ENCODE measurements at regions not wholly inside any gene's neighbourhood (a gene's known extent, or its start where the extent isn't known, plus 50 kb on each side); places are given as distances from the start of the nearest gene placed in this dataset.

DNA sequence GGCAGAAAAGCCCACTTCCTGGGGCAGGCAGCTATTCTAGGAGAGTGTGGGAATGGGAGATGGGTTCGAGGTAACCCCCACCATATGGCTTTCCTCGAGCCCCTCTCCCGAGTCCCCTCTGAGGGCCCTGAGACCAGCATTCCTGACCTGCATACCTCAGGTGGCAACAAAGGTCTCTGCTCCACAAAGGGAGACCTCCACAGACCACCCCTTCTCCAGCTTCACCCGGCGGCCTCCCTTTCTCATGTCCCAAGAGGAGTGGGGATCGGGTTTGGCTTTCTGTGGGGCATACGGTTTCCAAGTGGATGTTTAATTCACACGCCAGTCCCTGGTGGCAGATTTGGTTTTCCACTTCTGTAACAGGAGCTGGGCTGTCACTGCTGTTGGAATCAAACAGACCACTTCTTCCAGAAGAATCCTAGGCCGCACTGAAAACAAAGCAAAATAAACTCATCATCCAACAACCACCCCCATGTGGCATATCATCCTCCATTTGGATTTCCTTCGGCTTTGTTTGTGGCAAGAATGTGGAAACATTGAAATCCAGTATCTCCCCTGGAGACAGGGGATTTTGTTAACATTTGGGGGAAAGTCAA is 83.2 kb downstream of the DLL1 start:
- H3K27ac ChIP-seq = no peak overlapping the region
- 83% methylated on average over 10 of the region's 10 CpGs for whole genome bisulfite sequencing (ENCODE audit: low lambda C conversion rate, missing lambda C conversion rate)
- H4K20me1 ChIP-seq (ENCODE audit: insufficient read depth, poor library complexity, severe bottlenecking) = no peaks in the 10 kb centered on the region
- H3K79me2 ChIP-seq = no peaks in the 10 kb centered on the region
- H3K9me2 ChIP-seq (replicated peaks; ENCODE audit: insufficient read depth) = no peaks in the 10 kb centered on the region
- no peaks in the 10 kb centered on the region for H3K27me3 ChIP-seq
- no peak overlapping the region for H3K4me3 ChIP-seq
- H3K36me3 ChIP-seq (replicated peaks; ENCODE audit: insufficient read depth, low read depth) = no peaks in the 10 kb centered on the region
- H2AFZ ChIP-seq = no peak overlapping the region
- no peak overlapping the region for H3K4me2 ChIP-seq
- H3K9me3 ChIP-seq (ENCODE audit: low read depth) = no peaks in the 10 kb centered on the region
- TF ChIP-seq, protein P1, sequence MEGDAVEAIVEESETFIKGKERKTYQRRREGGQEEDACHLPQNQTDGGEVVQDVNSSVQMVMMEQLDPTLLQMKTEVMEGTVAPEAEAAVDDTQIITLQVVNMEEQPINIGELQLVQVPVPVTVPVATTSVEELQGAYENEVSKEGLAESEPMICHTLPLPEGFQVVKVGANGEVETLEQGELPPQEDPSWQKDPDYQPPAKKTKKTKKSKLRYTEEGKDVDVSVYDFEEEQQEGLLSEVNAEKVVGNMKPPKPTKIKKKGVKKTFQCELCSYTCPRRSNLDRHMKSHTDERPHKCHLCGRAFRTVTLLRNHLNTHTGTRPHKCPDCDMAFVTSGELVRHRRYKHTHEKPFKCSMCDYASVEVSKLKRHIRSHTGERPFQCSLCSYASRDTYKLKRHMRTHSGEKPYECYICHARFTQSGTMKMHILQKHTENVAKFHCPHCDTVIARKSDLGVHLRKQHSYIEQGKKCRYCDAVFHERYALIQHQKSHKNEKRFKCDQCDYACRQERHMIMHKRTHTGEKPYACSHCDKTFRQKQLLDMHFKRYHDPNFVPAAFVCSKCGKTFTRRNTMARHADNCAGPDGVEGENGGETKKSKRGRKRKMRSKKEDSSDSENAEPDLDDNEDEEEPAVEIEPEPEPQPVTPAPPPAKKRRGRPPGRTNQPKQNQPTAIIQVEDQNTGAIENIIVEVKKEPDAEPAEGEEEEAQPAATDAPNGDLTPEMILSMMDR (IDR thresholded peaks at IDR 0.05; ENCODE audit: poor library complexity) = no peak
- TF ChIP-seq EZH2 (IDR thresholded peaks at IDR 0.05; ENCODE audit: borderline replicate concordance) = no peak
- no peak for TF ChIP-seq EZH2phosphoT487 (IDR thresholded peaks at IDR 0.05; ENCODE audit: low read depth, severe bottlenecking, unreplicated experiment)
- no peaks in the 10 kb centered on the region for H3K4me1 ChIP-seq (ENCODE audit: insufficient read depth)
- no peak for DNase-seq (ENCODE audit: low spot score)

DNA sequence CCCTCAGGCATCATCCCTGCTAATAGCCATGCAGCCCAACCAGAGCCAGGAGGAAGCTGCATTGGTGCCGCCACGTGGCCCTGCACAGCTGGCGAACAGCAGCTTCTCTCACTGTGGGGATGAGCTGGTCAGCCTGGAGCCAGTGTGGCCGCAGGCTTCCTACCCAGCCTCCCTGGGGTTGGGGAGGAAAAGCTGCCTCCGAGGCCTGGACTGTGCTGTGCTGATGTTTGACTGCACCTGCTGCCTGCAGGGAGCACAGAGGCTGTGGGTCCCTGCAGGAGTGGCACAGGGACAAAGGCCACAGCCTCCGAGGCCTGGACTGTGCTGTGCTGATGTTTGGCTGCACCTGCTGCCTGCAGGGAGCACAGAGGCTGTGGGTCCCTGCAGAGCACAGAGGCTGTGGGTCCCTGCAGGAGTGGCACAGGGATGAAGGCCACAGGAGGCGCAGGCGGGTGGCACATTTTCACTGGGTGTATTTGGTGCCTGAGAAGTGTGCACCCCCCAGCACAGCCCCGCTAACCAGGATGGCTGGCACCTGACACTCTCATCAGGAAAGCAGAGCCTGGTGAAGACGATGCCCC is 83.9 kb downstream of the DLL1 start:
- Histone ChIP-seq H2AFZ (no peak overlapping the region), H3K9me2 (replicated peaks; ENCODE audit: insufficient read depth) (no peaks in the 10 kb centered on the region), H3K79me2 (no peaks in the 10 kb centered on the region), H3K27me3 (no peaks in the 10 kb centered on the region), H3K4me3 (no peak overlapping the region), H3K4me1 (ENCODE audit: insufficient read depth) (no peaks in the 10 kb centered on the region), H3K27ac (no peak overlapping the region), H3K4me2 (no peak overlapping the region), H3K36me3 (replicated peaks; ENCODE audit: insufficient read depth, low read depth) (no peaks in the 10 kb centered on the region), H3K9me3 (ENCODE audit: low read depth) (no peaks in the 10 kb centered on the region), H4K20me1 (ENCODE audit: insufficient read depth, poor library complexity, severe bottlenecking) (no peaks in the 10 kb centered on the region)
- WGBS (ENCODE audit: low lambda C conversion rate, missing lambda C conversion rate) = 87% methylated on average over 10 of the region's 10 CpGs
- TF ChIP-seq EZH2 (IDR thresholded peaks at IDR 0.05; ENCODE audit: borderline replicate concordance) (no peak), EZH2phosphoT487 (IDR thresholded peaks at IDR 0.05; ENCODE audit: low read depth, severe bottlenecking, unreplicated experiment) (no peak)
- DNase-seq (ENCODE audit: low spot score) = no peak

DNA sequence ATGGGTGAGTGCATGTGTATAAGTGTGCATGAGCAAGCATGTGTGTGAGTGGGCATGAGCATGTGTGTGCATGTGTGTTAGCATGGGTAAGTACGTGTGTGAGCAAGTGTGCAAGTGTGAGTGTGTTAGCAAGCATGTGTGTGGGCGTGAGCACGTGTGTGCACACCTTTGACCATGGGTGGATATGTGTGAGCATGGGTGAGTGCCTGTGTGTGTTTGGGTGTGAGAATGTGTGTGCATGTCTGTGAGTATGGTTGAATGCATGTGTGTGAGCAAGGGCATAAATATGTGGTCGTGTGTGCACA is 84.6 kb downstream of the DLL1 start:
- DNase-seq (ENCODE audit: low spot score) = no peak
- H3K4me3 ChIP-seq = no peak overlapping the region
- no peaks in the 10 kb centered on the region for H3K4me1 ChIP-seq (ENCODE audit: insufficient read depth)
- no peaks in the 10 kb centered on the region for H3K9me2 ChIP-seq (replicated peaks; ENCODE audit: insufficient read depth)
- H3K27me3 ChIP-seq = no peaks in the 10 kb centered on the region
- no peaks in the 10 kb centered on the region for H4K20me1 ChIP-seq (ENCODE audit: insufficient read depth, poor library complexity, severe bottlenecking)
- H2AFZ ChIP-seq = no peak overlapping the region
- no peaks in the 10 kb centered on the region for H3K79me2 ChIP-seq
- TF ChIP-seq EZH2phosphoT487 (IDR thresholded peaks at IDR 0.05; ENCODE audit: low read depth, severe bottlenecking, unreplicated experiment) = no peak
- TF ChIP-seq, protein P1 (IDR thresholded peaks at IDR 0.05; ENCODE audit: poor library complexity) = no peak
- no peak for TF ChIP-seq EZH2 (IDR thresholded peaks at IDR 0.05; ENCODE audit: borderline replicate concordance)
- no peaks in the 10 kb centered on the region for H3K36me3 ChIP-seq (replicated peaks; ENCODE audit: insufficient read depth, low read depth)
- no peak overlapping the region for H3K4me2 ChIP-seq
- H3K9me3 ChIP-seq (ENCODE audit: low read depth) = no peaks in the 10 kb centered on the region
- 97% methylated on average over 4 of the region's 4 CpGs for WGBS (ENCODE audit: low lambda C conversion rate, missing lambda C conversion rate)
- no peak overlapping the region for H3K27ac ChIP-seq

DNA sequence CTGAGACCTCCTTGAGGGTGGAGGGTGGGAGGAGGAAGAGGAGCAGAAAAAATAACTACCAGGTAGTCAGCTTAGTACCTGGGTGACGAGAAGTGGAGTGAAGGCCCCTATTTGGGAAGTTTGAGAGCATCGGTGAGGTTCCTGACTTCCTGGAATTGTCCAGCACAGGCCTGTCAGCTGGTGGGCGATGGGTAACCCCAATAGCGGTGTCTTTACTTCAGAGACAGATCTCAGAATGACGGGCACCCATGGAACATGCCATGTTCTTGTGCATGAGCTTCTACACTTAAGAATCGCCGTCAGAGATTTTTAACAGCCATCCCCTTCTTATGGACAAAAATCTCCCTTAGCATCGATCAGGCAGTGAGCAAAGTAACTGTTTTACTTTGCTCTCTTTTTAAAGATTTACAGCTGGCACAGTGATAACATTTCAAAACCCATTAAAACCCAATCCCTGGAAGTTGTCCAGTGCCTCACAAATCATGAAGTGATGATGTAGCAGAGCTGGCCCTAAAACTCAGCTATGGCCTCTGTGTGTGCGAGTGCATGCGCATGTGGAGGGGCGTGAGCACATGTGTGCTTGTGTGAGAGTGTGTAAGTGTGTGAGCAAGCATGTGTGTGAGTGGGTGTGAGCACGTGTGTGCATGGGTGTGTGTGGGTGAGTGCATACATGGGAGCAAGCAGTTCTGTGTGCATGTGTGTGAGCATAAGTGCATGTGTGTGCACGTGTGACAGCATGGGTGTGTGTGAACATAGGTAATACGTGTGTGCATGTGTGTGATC is 85.2 kb downstream of the DLL1 start:
- DNase-seq (ENCODE audit: low spot score) = no peak
- Histone ChIP-seq H4K20me1 (ENCODE audit: insufficient read depth, poor library complexity, severe bottlenecking) (no peaks in the 10 kb centered on the region), H3K27ac (no peak overlapping the region), H3K9me3 (ENCODE audit: low read depth) (no peaks in the 10 kb centered on the region), H3K9me2 (replicated peaks; ENCODE audit: insufficient read depth) (no peaks in the 10 kb centered on the region), H3K4me2 (no peak overlapping the region), H3K79me2 (no peaks in the 10 kb centered on the region), H3K4me3 (no peak overlapping the region), H3K36me3 (replicated peaks; ENCODE audit: insufficient read depth, low read depth) (no peaks in the 10 kb centered on the region), H3K4me1 (ENCODE audit: insufficient read depth) (no peaks in the 10 kb centered on the region), H2AFZ (no peak overlapping the region), H3K27me3 (no peaks in the 10 kb centered on the region)
- no peak for TF ChIP-seq EZH2 (IDR thresholded peaks at IDR 0.05; ENCODE audit: borderline replicate concordance)
- no peak for TF ChIP-seq EZH2phosphoT487 (IDR thresholded peaks at IDR 0.05; ENCODE audit: low read depth, severe bottlenecking, unreplicated experiment)
- TF ChIP-seq, protein P1 (IDR thresholded peaks at IDR 0.05; ENCODE audit: poor library complexity) = no peak
- WGBS (ENCODE audit: low lambda C conversion rate, missing lambda C conversion rate) = 82% methylated on average over 14 of the region's 14 CpGs
